Astrocyte of the spinal cord (primary cell): ENCODE measurements at regions not wholly inside any gene's neighbourhood (a gene's known extent, or its start where the extent isn't known, plus 50 kb on each side); places are given as distances from the start of the nearest gene placed in this dataset.

Source experiments
- DNase-seq: peaks from one replicate; pipeline ENCODE4 v3.0.0; 2011; ENCODE audit warnings: low read depth, low spot score
- H3K4me3 ChIP-seq: 2 replicates; pipeline ENCODE4 v1.5.1; 2011; ENCODE audit warnings: low read depth, mild to moderate bottlenecking, low read length, moderate library complexity
- CTCF ChIP-seq: IDR thresholded peaks from 2 replicates; pipeline ENCODE4 v1.5.1; 2012; ENCODE audit warnings: low read depth, mild to moderate bottlenecking, low read length, inconsistent platforms
- in situ Hi-C: cut with HindIII; loops from 2 replicates; pipeline ENCODE4 v1.10.0; 2017; ENCODE audit warnings: low sequenced_read_pairs

- no peak overlapping the region for H3K4me3 ChIP-seq
- no peak for TF ChIP-seq CTCF
- DNase-seq = no peak
- in situ Hi-C loops = no loop called here
These were observed 332.1 kb upstream of the CELF2 start for GRCh38 chr10:10685566-10685965.

- no peak for TF ChIP-seq CTCF
- in situ Hi-C loops = no loop called here
These were observed 329.9 kb upstream of the CELF2 start for GRCh38 chr10:10687751-10688150.

GRCh38 chr10:10699427-10699826, 318.2 kb upstream of the CELF2 start:
- in situ Hi-C loops = no loop called here
- no peak for TF ChIP-seq CTCF
- H3K4me3 ChIP-seq = no peak overlapping the region
- DNase-seq = no peak

More at GRCh38 chr10:10687751-10688150, 329.9 kb upstream of the CELF2 start:
- H3K4me3 ChIP-seq = no peak overlapping the region
- DNase-seq = no peak

- DNase-seq = no peak
- in situ Hi-C loops = no loop called here
- TF ChIP-seq CTCF = no peak
- H3K4me3 ChIP-seq = no peak overlapping the region
These were observed 316.5 kb upstream of the CELF2 start for GRCh38 chr10:10701084-10701611.

- in situ Hi-C loops = no loop called here
- H3K4me3 ChIP-seq = no peak overlapping the region
- no peak for DNase-seq
- no peak for TF ChIP-seq CTCF
These were observed 315.5 kb upstream of the CELF2 start for GRCh38 chr10:10702211-10702610.

GRCh38 chr10:10703382-10703781, 314.3 kb upstream of the CELF2 start:
- DNase-seq = no peak
- no peak for TF ChIP-seq CTCF
- no peak overlapping the region for H3K4me3 ChIP-seq
- in situ Hi-C loops = no loop called here
